ENCODE measurements at regions not wholly inside any gene's neighbourhood (a gene's known extent, or its start where the extent isn't known, plus 50 kb on each side); places are given as distances from the start of the nearest gene placed in this dataset.

- Mint-ChIP-seq H3K27ac (peak overlapping the region in 2 of 8 donors; percentile 33 to 41), H3K9me3 (no peaks in the 10 kb centered on the region), H3K4me1 (peaks cover 23 to 43% (median 38%) of the 10 kb centered on the region in 3 donors), H3K4me3 (peak overlapping the region in 2 of 7 donors; percentile 27), H3K27me3 (no peaks in the 10 kb centered on the region), H3K36me3 (peaks cover 0 to 75% (median 7%) of the 10 kb centered on the region in 3 donors)
- Histone ChIP-seq H3K9me3 (ENCODE audit: low read length) (no peaks in the 10 kb centered on the region), H3K4me1 (ENCODE audit: insufficient read depth, low read length) (peaks cover 28% of the 10 kb centered on the region), H3K36me3 (ENCODE audit: insufficient read depth, low read length) (peaks cover 42% of the 10 kb centered on the region), H3K4me3 (ENCODE audit: low read length) (no peak overlapping the region), H3K27ac (ENCODE audit: low read depth, low read length) (no peak overlapping the region), H3K27me3 (ENCODE audit: insufficient read depth, low read length, poor library complexity, severe bottlenecking) (no peaks in the 10 kb centered on the region)
- CTCF ChIA-PET, result no interaction called here
- no peak for DNase-seq
- POLR2A ChIA-PET, result no interaction called here
Observed at GRCh38 chr16:31703526-31704128, 170.0 kb upstream of the ZNF267 start.

GRCh38 chr16:31704138-31704537, 169.5 kb upstream of the ZNF267 start:
- H3K4me3 Mint-ChIP-seq, result peak overlapping the region in 1 of 7 donors; percentile 27
- CTCF ChIA-PET, result interaction anchor here (1.0 kb wide), 1 partner anchor 9 kb away, joined by 4 read pairs; no protein-coding TSS in a partner anchor
- Histone ChIP-seq H3K9me3 (ENCODE audit: low read length) (no peaks in the 10 kb centered on the region), H3K4me1 (ENCODE audit: insufficient read depth, low read length) (peaks cover 28% of the 10 kb centered on the region), H3K27me3 (ENCODE audit: insufficient read depth, low read length, poor library complexity, severe bottlenecking) (no peaks in the 10 kb centered on the region), H3K36me3 (ENCODE audit: insufficient read depth, low read length) (peaks cover 42% of the 10 kb centered on the region), H3K27ac (ENCODE audit: low read depth, low read length) (no peak overlapping the region), H3K4me3 (ENCODE audit: low read length) (no peak overlapping the region)
- no peak for DNase-seq
- no peaks in the 10 kb centered on the region for H3K9me3 Mint-ChIP-seq
- H3K4me1 Mint-ChIP-seq, result peaks cover 25 to 48% (median 42%) of the 10 kb centered on the region in 3 donors
- no peaks in the 10 kb centered on the region for H3K27me3 Mint-ChIP-seq
- H3K27ac Mint-ChIP-seq, result peak overlapping the region in 3 of 8 donors; percentile 9 to 56 (median 26)
- H3K36me3 Mint-ChIP-seq, result peaks cover 0 to 80% (median 9%) of the 10 kb centered on the region in 3 donors
- POLR2A ChIA-PET, result no interaction called here

GRCh38 chr16:31705371-31705770, 168.2 kb upstream of the ZNF267 start:
- peaks cover 23 to 44% (median 41%) of the 10 kb centered on the region in 3 donors for H3K4me1 Mint-ChIP-seq

DNA sequence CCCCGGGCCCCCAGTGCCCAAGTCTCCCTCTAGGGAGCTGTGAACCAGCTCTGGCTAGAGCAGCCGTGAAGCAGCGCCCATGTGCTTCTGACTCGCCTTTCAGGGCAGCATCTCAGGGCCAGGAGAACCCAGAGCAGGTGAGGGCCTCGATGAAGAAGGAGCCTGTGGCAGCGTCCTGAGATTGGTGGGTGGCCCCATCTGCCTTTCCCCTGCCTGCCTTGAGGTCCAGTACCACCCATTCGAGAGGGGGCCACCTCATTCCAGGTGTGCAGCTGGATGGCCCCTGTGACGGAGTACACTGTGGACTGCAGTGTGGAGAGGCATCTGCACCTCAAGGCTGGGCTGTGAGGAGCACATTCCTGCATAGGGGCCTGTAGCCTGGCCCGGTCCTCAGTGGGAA, 167.3 kb upstream of the ZNF267 start:
- Mint-ChIP-seq H3K4me3 (no peak overlapping the region), H3K4me1 (peaks cover 18 to 39% (median 34%) of the 10 kb centered on the region in 3 donors), H3K36me3 (peaks cover 0 to 84% (median 12%) of the 10 kb centered on the region in 3 donors), H3K27ac (no peak overlapping the region), H3K9me3 (no peaks in the 10 kb centered on the region), H3K27me3 (no peaks in the 10 kb centered on the region)
- ChIA-PET POLR2A (no interaction called here), CTCF (no interaction called here)
- H3K27me3 ChIP-seq (ENCODE audit: insufficient read depth, low read length, poor library complexity, severe bottlenecking), result no peaks in the 10 kb centered on the region
- no peak for DNase-seq
- peaks cover 42% of the 10 kb centered on the region for H3K36me3 ChIP-seq (ENCODE audit: insufficient read depth, low read length)
- peaks cover 23% of the 10 kb centered on the region for H3K4me1 ChIP-seq (ENCODE audit: insufficient read depth, low read length)
- H3K9me3 ChIP-seq (ENCODE audit: low read length), result no peaks in the 10 kb centered on the region
- no peak overlapping the region for H3K4me3 ChIP-seq (ENCODE audit: low read length)
- no peak overlapping the region for H3K27ac ChIP-seq (ENCODE audit: low read depth, low read length)

More at GRCh38 chr16:31705371-31705770, 168.2 kb upstream of the ZNF267 start:
- Histone ChIP-seq H3K36me3 (ENCODE audit: insufficient read depth, low read length) (peaks cover 42% of the 10 kb centered on the region), H3K9me3 (ENCODE audit: low read length) (no peaks in the 10 kb centered on the region), H3K4me1 (ENCODE audit: insufficient read depth, low read length) (peaks cover 28% of the 10 kb centered on the region), H3K27ac (ENCODE audit: low read depth, low read length) (no peak overlapping the region), H3K4me3 (ENCODE audit: low read length) (no peak overlapping the region), H3K27me3 (ENCODE audit: insufficient read depth, low read length, poor library complexity, severe bottlenecking) (no peaks in the 10 kb centered on the region)
- CTCF ChIA-PET, result no interaction called here
- no peak for DNase-seq
- no peaks in the 10 kb centered on the region for H3K9me3 Mint-ChIP-seq
- H3K4me3 Mint-ChIP-seq, result no peak overlapping the region
- POLR2A ChIA-PET, result interaction anchor here (1.2 kb wide), 1 partner anchor 9 kb away, joined by 3 read pairs; no protein-coding TSS in a partner anchor
- peak overlapping the region in 3 of 8 donors; percentile 33 to 57 (median 36) for H3K27ac Mint-ChIP-seq
- H3K27me3 Mint-ChIP-seq, result no peaks in the 10 kb centered on the region
- H3K36me3 Mint-ChIP-seq, result peaks cover 0 to 91% (median 12%) of the 10 kb centered on the region in 3 donors

- H3K4me1 Mint-ChIP-seq, result peaks cover 15 to 35% (median 30%) of the 10 kb centered on the region in 3 donors
- H3K4me3 Mint-ChIP-seq, result no peak overlapping the region
- H3K27ac Mint-ChIP-seq, result peak overlapping the region in 2 of 8 donors; percentile 56 to 58
- no peaks in the 10 kb centered on the region for H3K27me3 Mint-ChIP-seq
- H3K9me3 Mint-ChIP-seq, result no peaks in the 10 kb centered on the region
- peaks cover 17% of the 10 kb centered on the region for H3K4me1 ChIP-seq (ENCODE audit: insufficient read depth, low read length)
- POLR2A ChIA-PET, result no interaction called here
- H3K27ac ChIP-seq (ENCODE audit: low read depth, low read length), result no peak overlapping the region
- peaks cover 0 to 82% (median 11%) of the 10 kb centered on the region in 3 donors for H3K36me3 Mint-ChIP-seq
- H3K27me3 ChIP-seq (ENCODE audit: insufficient read depth, low read length, poor library complexity, severe bottlenecking), result no peaks in the 10 kb centered on the region
- CTCF ChIA-PET, result no interaction called here
- no peak overlapping the region for H3K4me3 ChIP-seq (ENCODE audit: low read length)
- peaks cover 42% of the 10 kb centered on the region for H3K36me3 ChIP-seq (ENCODE audit: insufficient read depth, low read length)
- no peaks in the 10 kb centered on the region for H3K9me3 ChIP-seq (ENCODE audit: low read length)
- DNase-seq, result no peak
Observed at GRCh38 chr16:31706925-31707324, 166.7 kb upstream of the ZNF267 start.

DNA sequence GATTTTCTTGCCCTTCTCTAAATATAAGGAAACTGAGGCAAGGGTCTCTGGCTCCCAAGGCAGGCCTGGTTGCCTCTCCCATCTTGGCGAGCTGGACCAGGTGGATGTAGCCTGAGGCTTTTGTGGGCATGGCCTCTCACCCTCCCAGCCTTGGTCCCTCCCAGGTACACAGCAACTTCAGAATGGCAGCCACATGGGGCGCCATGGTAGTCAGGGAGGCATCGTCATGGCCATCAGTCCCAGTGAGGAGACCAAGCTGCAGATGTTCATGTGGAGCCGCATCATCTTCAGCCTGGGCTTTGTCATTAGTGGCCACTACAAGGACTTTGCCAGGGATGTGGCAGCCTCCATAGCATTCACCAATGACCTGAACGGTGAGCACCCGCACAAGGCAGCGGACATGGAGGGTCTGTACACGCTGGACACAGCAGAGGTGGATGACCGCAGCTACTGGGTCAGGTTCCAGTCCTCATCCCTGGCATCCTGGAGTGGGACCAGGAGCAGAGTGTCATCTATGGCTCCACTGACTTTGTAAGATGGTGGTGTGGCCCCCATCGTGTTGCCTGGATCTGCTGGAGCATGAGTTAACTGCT, 165.8 kb upstream of the ZNF267 start:
- Histone ChIP-seq H3K27me3 (ENCODE audit: insufficient read depth, low read length, poor library complexity, severe bottlenecking) (no peaks in the 10 kb centered on the region), H3K27ac (ENCODE audit: low read depth, low read length) (no peak overlapping the region), H3K4me1 (ENCODE audit: insufficient read depth, low read length) (peaks cover 13% of the 10 kb centered on the region), H3K36me3 (ENCODE audit: insufficient read depth, low read length) (peaks cover 38% of the 10 kb centered on the region), H3K9me3 (ENCODE audit: low read length) (no peaks in the 10 kb centered on the region), H3K4me3 (ENCODE audit: low read length) (no peak overlapping the region)
- Mint-ChIP-seq H3K4me3 (no peak overlapping the region), H3K36me3 (peaks cover 0 to 74% (median 6%) of the 10 kb centered on the region in 3 donors), H3K4me1 (peaks cover 13 to 35% (median 28%) of the 10 kb centered on the region in 3 donors), H3K27ac (peak overlapping the region in 4 of 8 donors; percentile 32 to 70 (median 54)), H3K9me3 (no peaks in the 10 kb centered on the region), H3K27me3 (no peaks in the 10 kb centered on the region)
- POLR2A ChIA-PET, result no interaction called here
- no peak for DNase-seq
- CTCF ChIA-PET, result no interaction called here

- DNase-seq, result no peak
- peaks cover 13% of the 10 kb centered on the region for H3K4me1 ChIP-seq (ENCODE audit: insufficient read depth, low read length)
- no peak overlapping the region for H3K27ac ChIP-seq (ENCODE audit: low read depth, low read length)
- Mint-ChIP-seq H3K4me3 (no peak overlapping the region), H3K4me1 (peaks cover 17 to 37% (median 30%) of the 10 kb centered on the region in 3 donors), H3K36me3 (peaks cover 0 to 74% (median 6%) of the 10 kb centered on the region in 3 donors), H3K27me3 (no peaks in the 10 kb centered on the region), H3K27ac (peak overlapping the region in 6 of 8 donors; percentile 5 to 70 (median 44)), H3K9me3 (no peaks in the 10 kb centered on the region)
- POLR2A ChIA-PET, result no interaction called here
- H3K27me3 ChIP-seq (ENCODE audit: insufficient read depth, low read length, poor library complexity, severe bottlenecking), result no peaks in the 10 kb centered on the region
- CTCF ChIA-PET, result interaction anchor here (0.8 kb wide), 1 partner anchor 160 kb away, joined by 3 read pairs; no protein-coding TSS in a partner anchor
- no peak overlapping the region for H3K4me3 ChIP-seq (ENCODE audit: low read length)
- H3K36me3 ChIP-seq (ENCODE audit: insufficient read depth, low read length), result peaks cover 32% of the 10 kb centered on the region
- H3K9me3 ChIP-seq (ENCODE audit: low read length), result no peaks in the 10 kb centered on the region
Observed at GRCh38 chr16:31708348-31708747, 165.3 kb upstream of the ZNF267 start.

- Histone ChIP-seq H3K27me3 (ENCODE audit: insufficient read depth, low read length, poor library complexity, severe bottlenecking) (no peaks in the 10 kb centered on the region), H3K9me3 (ENCODE audit: low read length) (no peaks in the 10 kb centered on the region), H3K27ac (ENCODE audit: low read depth, low read length) (no peak overlapping the region), H3K36me3 (ENCODE audit: insufficient read depth, low read length) (peaks cover 24% of the 10 kb centered on the region), H3K4me1 (ENCODE audit: insufficient read depth, low read length) (peaks cover 19% of the 10 kb centered on the region), H3K4me3 (ENCODE audit: low read length) (no peak overlapping the region)
- Mint-ChIP-seq H3K27me3 (no peaks in the 10 kb centered on the region), H3K27ac (peak overlapping the region in 3 of 8 donors; percentile 29 to 69 (median 65)), H3K36me3 (peaks cover 0 to 71% (median 7%) of the 10 kb centered on the region in 3 donors), H3K4me1 (peaks cover 22 to 42% (median 37%) of the 10 kb centered on the region in 3 donors), H3K4me3 (peak overlapping the region in 1 of 7 donors; percentile 14), H3K9me3 (no peaks in the 10 kb centered on the region)
- ChIA-PET POLR2A (no interaction called here), CTCF (interaction anchor here (0.8 kb wide), 1 partner anchor 159 kb away, joined by 3 read pairs; no protein-coding TSS in a partner anchor)
- DNase-seq, result no peak
Observed at GRCh38 chr16:31709181-31709580, 164.4 kb upstream of the ZNF267 start.

All from CD8-positive, alpha-beta memory T cell (primary cell).